GM23248 (cell line): ENCODE measurements at regions not wholly inside any gene's neighbourhood (a gene's known extent, or its start where the extent isn't known, plus 50 kb on each side); places are given as distances from the start of the nearest gene placed in this dataset.
"Not testable (repeated sequence)": the region's sequence is repeated elsewhere in the genome, so short reads cannot be mapped to it uniquely, and the experiment has no call there.

ENCODE experiments used
- EZH2 ChIP-seq: fragments of 200-600 bp; sonication (generic); IDR thresholded peaks from 2 replicates; pipeline ENCODE4 v1.6.1; 2018; ENCODE audit warnings: antibody characterized with exemption, mild to moderate bottlenecking; ENCODE audit not compliant: insufficient read depth, poor library complexity, severe bottlenecking
- EZH2phosphoT487 ChIP-seq: fragments of 200-600 bp; sonication (generic); IDR thresholded peaks from 2 replicates; pipeline ENCODE4 v1.6.1; 2018; ENCODE audit warnings: antibody characterized with exemption, moderate library complexity, mild to moderate bottlenecking, low read depth; ENCODE audit not compliant: insufficient read depth

DNA sequence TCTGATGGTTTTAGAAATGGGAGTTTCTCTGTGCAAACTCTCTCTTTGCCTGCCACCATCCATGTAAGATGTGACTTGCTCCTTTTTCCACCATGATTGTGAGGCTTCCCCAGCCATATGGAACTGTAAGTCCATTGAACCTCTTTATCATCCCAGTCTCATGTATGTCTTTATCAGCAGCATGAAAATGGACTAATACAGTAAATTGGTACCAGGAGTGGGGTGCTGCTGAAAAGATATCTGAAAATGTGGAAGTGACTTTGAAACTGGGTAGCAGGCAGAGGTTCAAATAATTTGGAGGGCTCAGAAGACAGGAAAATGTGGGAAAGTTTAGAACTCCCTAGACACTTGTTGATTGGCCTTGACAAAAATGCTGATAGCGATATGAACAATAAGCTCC lies 368.3 kb downstream of the ZIC3 start:
- not testable (repeated sequence) for TF ChIP-seq EZH2, EZH2phosphoT487
